HepG2 (cell line): ENCODE measurements at regions not wholly inside any gene's neighbourhood (a gene's known extent, or its start where the extent isn't known, plus 50 kb on each side); places are given as distances from the start of the nearest gene placed in this dataset.

Experiments used
- AHDC1 ChIP-seq: sonication (generic); formaldehyde crosslinking; IDR thresholded peaks from 2 replicates; pipeline ENCODE4 v1.5.1; 2020; ENCODE audit warnings: mild to moderate bottlenecking, missing genetic modification reagents, borderline replicate concordance
- ARNTL ChIP-seq: sonication (generic); formaldehyde crosslinking; IDR thresholded peaks from 2 replicates; pipeline ENCODE4 v1.4.0; 2020; ENCODE audit warnings: mild to moderate bottlenecking, missing genetic modification reagents
- BCL6 ChIP-seq: IDR thresholded peaks from 2 replicates; pipeline ENCODE4 v1.6.1; 2016; ENCODE audit warnings: missing genetic modification reagents, missing compliant biosample characterization
- CEBPB ChIP-seq: IDR thresholded peaks from 2 replicates; pipeline ENCODE4 v1.6.1; 2011; ENCODE audit warnings: low read depth, low read length, improper control_type of control experiment, borderline replicate concordance
- CHCHD3 ChIP-seq: sonication (generic); formaldehyde crosslinking; IDR thresholded peaks from 2 replicates; pipeline ENCODE4 v1.8.0; 2022; ENCODE audit warnings: mild to moderate bottlenecking, missing genetic modification reagents, moderate library complexity
- FOXA1 ChIP-seq, 2 experiments: fragments of 450-650 bp in 1 of 2; sonication (generic) in 1 of 2; formaldehyde crosslinking in 1 of 2; IDR thresholded peaks; 2 replicates each; pipeline versions ENCODE4 v1.4.0 to v1.6.1; 2016 to 2020; ENCODE audit warnings: missing genetic modification reagents in 1 of 2
- GABPA ChIP-seq, 2 experiments: IDR thresholded peaks; 2 replicates each; pipeline ENCODE4 v1.6.1; 2011 to 2016; ENCODE audit warnings: low read depth in 2 of 2, low read length in 1 of 2, missing biosample characterization in 1 of 2, missing genetic modification characterization in 1 of 2
- HOXA7 ChIP-seq: sonication (generic); formaldehyde crosslinking; IDR thresholded peaks from 2 replicates; pipeline ENCODE4 v1.8.1; 2022; ENCODE audit warnings: mild to moderate bottlenecking, missing genetic modification reagents, moderate library complexity
- IKZF1 ChIP-seq: fragments of 450-650 bp; IDR thresholded peaks from 2 replicates; pipeline ENCODE4 v1.7.1; 2016
- KDM5B ChIP-seq: sonication (generic); formaldehyde crosslinking; IDR thresholded peaks from 2 replicates; pipeline ENCODE4 v1.4.0; 2020; ENCODE audit warnings: missing genetic modification reagents, mild to moderate bottlenecking, borderline replicate concordance
- KLF15 ChIP-seq: sonication (generic); formaldehyde crosslinking; IDR thresholded peaks from 2 replicates; pipeline ENCODE4 v1.8.1; 2023; ENCODE audit warnings: borderline replicate concordance, mild to moderate bottlenecking, inconsistent platforms, missing genetic modification reagents, mixed read lengths
- MAFF ChIP-seq: IDR thresholded peaks from 2 replicates; pipeline ENCODE4 v1.6.1; 2011; ENCODE audit warnings: low read depth, low read length, improper control_type of control experiment
- MZF1 ChIP-seq: sonication (generic); formaldehyde crosslinking; IDR thresholded peaks from 2 replicates; pipeline ENCODE4 v1.8.1; 2023; ENCODE audit warnings: mild to moderate bottlenecking, missing genetic modification reagents, borderline replicate concordance
- NKX3-1 ChIP-seq: sonication (generic); formaldehyde crosslinking; IDR thresholded peaks from 2 replicates; pipeline ENCODE4 v1.5.0; 2020; ENCODE audit warnings: missing genetic modification reagents
- PITX1 ChIP-seq: sonication (generic); formaldehyde crosslinking; IDR thresholded peaks from 2 replicates; pipeline ENCODE4 v1.5.1; 2020; ENCODE audit warnings: mild to moderate bottlenecking, missing genetic modification reagents
- POLR2G ChIP-seq: fragments of 200-400 bp; formaldehyde crosslinking; IDR thresholded peaks from 2 replicates; pipeline ENCODE4 v1.6.1; 2018; ENCODE audit warnings: mild to moderate bottlenecking, low read depth, low read length, moderate library complexity
- SOX6 ChIP-seq, 2 experiments: fragments of 450-650 bp in 1 of 2; sonication (generic) in 1 of 2; formaldehyde crosslinking in 1 of 2; IDR thresholded peaks; 2 replicates each; pipeline versions ENCODE4 v1.4.0 to v1.6.1; 2017 to 2020; ENCODE audit warnings: antibody characterized with exemption in 1 of 2, mild to moderate bottlenecking in 1 of 2, missing genetic modification reagents in 1 of 2
- TAF1 ChIP-seq: sonication (generic); formaldehyde crosslinking; IDR thresholded peaks from 2 replicates; pipeline ENCODE4 v1.4.0; 2020; ENCODE audit warnings: missing genetic modification reagents
- TARDBP ChIP-seq: sonication (generic); formaldehyde crosslinking; IDR thresholded peaks from 2 replicates; pipeline ENCODE4 v1.8.0; 2022; ENCODE audit warnings: mild to moderate bottlenecking, missing genetic modification reagents
- ZNF292 ChIP-seq: sonication (generic); formaldehyde crosslinking; IDR thresholded peaks from 2 replicates; pipeline ENCODE4 v1.8.1; 2022; ENCODE audit warnings: mild to moderate bottlenecking, low read depth, missing genetic modification reagents, borderline replicate concordance
- ZNF30 ChIP-seq: sonication (generic); formaldehyde crosslinking; IDR thresholded peaks from 2 replicates; pipeline ENCODE4 v1.5.0; 2020; ENCODE audit warnings: mild to moderate bottlenecking, missing genetic modification reagents
- ZNF383 ChIP-seq: sonication (generic); formaldehyde crosslinking; IDR thresholded peaks from 2 replicates; pipeline ENCODE4 v1.4.0; 2020; ENCODE audit warnings: missing genetic modification reagents, mild to moderate bottlenecking, borderline replicate concordance
- ZNF678 ChIP-seq: sonication (generic); formaldehyde crosslinking; IDR thresholded peaks from 2 replicates; pipeline ENCODE4 v1.4.0; 2020; ENCODE audit warnings: mild to moderate bottlenecking, missing genetic modification reagents
- ZSCAN5A ChIP-seq: sonication (generic); formaldehyde crosslinking; IDR thresholded peaks from 2 replicates; pipeline ENCODE4 v1.8.0; 2022; ENCODE audit warnings: mild to moderate bottlenecking, missing genetic modification reagents, borderline replicate concordance

GRCh38 chr14:81980601-81981306, 447.1 kb upstream of the SEL1L start (continued):
- TF ChIP-seq AHDC1 (CRISPR knock-in tag) (0 out of 2 replicates have a peak, but pooled peaks have one; percentile 22), POLR2G (no peak), KDM5B (no peak), MAFF (peak; percentile 74), ZSCAN5A (CRISPR knock-in tag) (0 out of 2 replicates have a peak, but pooled peaks have one; percentile 23), TARDBP (CRISPR knock-in tag) (no peak), IKZF1 (no peak), CEBPB (0 out of 2 replicates have a peak, but pooled peaks have one; percentile 0), HOXA7 (CRISPR knock-in tag) (no peak), ZNF383 (CRISPR knock-in tag) (no peak), GABPA (IDR thresholded peaks at IDR 0.05; ENCODE audit: low read depth, low read length) (no peak), GABPA (CRISPR knock-in tag; IDR thresholded peaks at IDR 0.05; ENCODE audit: low read depth) (no peak), BCL6 (peak; percentile 62), FOXA1 (IDR thresholded peaks at IDR 0.05) (no peak), FOXA1 (CRISPR knock-in tag; IDR thresholded peaks at IDR 0.05) (0 out of 2 replicates have a peak, but pooled peaks have one; percentile 4), ZNF292 (CRISPR knock-in tag) (peak; percentile 82; the same call in 1 of the 2 replicates), ARNTL (CRISPR knock-in tag) (no peak), TAF1 (CRISPR knock-in tag) (no peak), ZNF30 (no peak), KLF15 (no peak), CHCHD3 (CRISPR knock-in tag) (no peak), ZNF678 (CRISPR knock-in tag) (no peak), PITX1 (no peak), MZF1 (no peak), SOX6 (IDR thresholded peaks at IDR 0.05) (no peak), SOX6 (CRISPR knock-in tag; IDR thresholded peaks at IDR 0.05) (peak; percentile 45; the same call in 1 of the 2 replicates), NKX3-1 (CRISPR knock-in tag) (no peak)
